CD14-positive monocyte (primary cell): ENCODE measurements at regions not wholly inside any gene's neighbourhood (a gene's known extent, or its start where the extent isn't known, plus 50 kb on each side); places are given as distances from the start of the nearest gene placed in this dataset.

Experiments
- DNase-seq, 3 donors: peaks; one replicate each; pipeline ENCODE4 v3.0.0-alpha.2; 2011 to 2022
- H2AFZ ChIP-seq: 2 replicates; pipeline ENCODE4 v1.6.0; 2012; ENCODE audit warnings: mild to moderate bottlenecking, low read depth, low read length, inconsistent platforms; ENCODE audit not compliant: insufficient read depth, poor library complexity, severe bottlenecking
- H3K27ac ChIP-seq, 2 donors: 1 replicate in 1 of 2; 2 replicates in 1 of 2; pipeline ENCODE4 v1.5.1; 2012 to 2013; ENCODE audit warnings: low read length in 2 of 2, control low read depth in 1 of 2, inconsistent platforms in 1 of 2, low read depth in 1 of 2, mild to moderate bottlenecking in 1 of 2
- H3K27me3 ChIP-seq, 2 donors: one replicate each; pipeline versions ENCODE4 v1.6.0 to v1.6.1; 2011 to 2013; ENCODE audit warnings: low read length in 2 of 2; ENCODE audit not compliant: control insufficient read depth in 2 of 2, insufficient read depth in 2 of 2
- H3K36me3 ChIP-seq, 2 donors: replicated peaks in 1 of 2; 1 replicate in 1 of 2; 2 replicates in 1 of 2; pipeline versions ENCODE4 v1.5.1 to v1.6.1; 2012 to 2013; ENCODE audit warnings: low read length in 2 of 2, control low read depth in 1 of 2, inconsistent platforms in 1 of 2, mild to moderate bottlenecking in 1 of 2; ENCODE audit not compliant: insufficient read depth in 2 of 2, control insufficient read depth in 1 of 2
- H3K4me1 ChIP-seq, 2 donors: 1 replicate in 1 of 2; 2 replicates in 1 of 2; pipeline versions ENCODE4 v1.5.1 to v1.6.1; 2012 to 2013; ENCODE audit warnings: low read length in 2 of 2, control low read depth in 1 of 2, inconsistent platforms in 1 of 2, mild to moderate bottlenecking in 1 of 2, moderate library complexity in 1 of 2; ENCODE audit not compliant: insufficient read depth in 2 of 2, control insufficient read depth in 1 of 2
- H3K4me2 ChIP-seq: replicated peaks from 2 replicates; pipeline ENCODE3; 2012; ENCODE audit warnings: low read length, moderate library complexity, mild to moderate bottlenecking; ENCODE audit not compliant: poor library complexity, severe bottlenecking; ENCODE audit errors: extremely low read depth
- H3K4me3 ChIP-seq, 3 experiments: fragments of 200-600 bp in 1 of 3; sonication (generic) in 1 of 3; replicated peaks in 1 of 3; 1 replicate in 2 of 3; 2 replicates in 1 of 3; pipeline ENCODE4 v1.5.1; 2011 to 2013; ENCODE audit warnings: low read length in 3 of 3, mild to moderate bottlenecking in 3 of 3, control low read depth in 2 of 3, low read depth in 2 of 3, inconsistent platforms in 1 of 3, moderate library complexity in 1 of 3
- H3K79me2 ChIP-seq: 2 replicates; pipeline ENCODE4 v1.6.0; 2012; ENCODE audit warnings: mild to moderate bottlenecking, control low read depth, inconsistent platforms, low read length, moderate library complexity; ENCODE audit not compliant: insufficient read depth
- H3K9ac ChIP-seq: 2 replicates; pipeline ENCODE4 v1.6.0; 2017; ENCODE audit warnings: low read length, mild to moderate bottlenecking; ENCODE audit not compliant: insufficient read depth, poor library complexity, severe bottlenecking
- H3K9me3 ChIP-seq, 2 donors: replicated peaks in 1 of 2; 1 replicate in 1 of 2; 2 replicates in 1 of 2; pipeline versions ENCODE4 v1.5.1 to v1.6.1; 2012 to 2013; ENCODE audit warnings: low read length in 2 of 2, control low read depth in 1 of 2; ENCODE audit not compliant: control insufficient read depth in 1 of 2, insufficient read depth in 1 of 2
- H4K20me1 ChIP-seq: 2 replicates; pipeline ENCODE4 v1.6.0; 2012; ENCODE audit warnings: mild to moderate bottlenecking, low read length, control low read depth, moderate library complexity; ENCODE audit not compliant: insufficient read depth
- H3K27ac Mint-ChIP-seq, 7 donors: one replicate each; pipeline ENCODE4 v1.8.0; 2020; ENCODE audit warnings: mild to moderate bottlenecking in 7 of 7, mixed read lengths in 7 of 7, moderate library complexity in 6 of 7, inconsistent platforms in 2 of 7
- H3K27me3 Mint-ChIP-seq, 3 donors: one replicate each; pipeline ENCODE4 v1.8.0; 2021 to 2022; ENCODE audit warnings: low read depth in 3 of 3, mild to moderate bottlenecking in 3 of 3, mixed read lengths in 3 of 3, moderate library complexity in 3 of 3, inconsistent platforms in 1 of 3
- H3K36me3 Mint-ChIP-seq, 2 donors: one replicate each; pipeline ENCODE4 v1.8.0; 2020; ENCODE audit warnings: mixed read lengths in 2 of 2, inconsistent platforms in 1 of 2, mild to moderate bottlenecking in 1 of 2
- H3K4me1 Mint-ChIP-seq: one replicate; pipeline ENCODE4 v1.8.0; 2020; ENCODE audit warnings: mild to moderate bottlenecking, mixed read lengths
- H3K4me3 Mint-ChIP-seq, 2 donors: one replicate each; pipeline ENCODE4 v1.8.0; 2020; ENCODE audit warnings: mild to moderate bottlenecking in 2 of 2, mixed read lengths in 2 of 2, moderate library complexity in 1 of 2
- H3K9me3 Mint-ChIP-seq, 7 donors: one replicate each; pipeline ENCODE4 v1.8.0; 2020 to 2022; ENCODE audit warnings: mixed read lengths in 7 of 7, mild to moderate bottlenecking in 6 of 7, moderate library complexity in 6 of 7, inconsistent platforms in 2 of 7
- CTCF ChIP-seq: fragments of 200-600 bp; IDR thresholded peaks from one replicate; pipeline ENCODE4 v1.8.0; 2022; ENCODE audit warnings: antibody characterized with exemption, mild to moderate bottlenecking
- WGBS: methylation state at CpG from one replicate; pipeline ENCODE4 v1.1.5; 2013; ENCODE audit warnings: missing lambda C conversion rate; ENCODE audit not compliant: insufficient coverage; 5-methylcytosine and 5-hydroxymethylcytosine counted together
- intact Hi-C, 2 donors: fragments of 100-400 bp; cut with micrococcal nuclease; formaldehyde crosslinking; loops; one replicate each; pipeline versions ENCODE4 v1.15.0 to v1.15.1; 2023

GRCh38 chr1:4060850-4061249 lies 160.8 kb upstream of the C1orf174 start:
- H3K27me3 Mint-ChIP-seq = peaks cover 0 to 2% (median 2%) of the 10 kb centered on the region in 3 donors
- intact Hi-C loops = no loop called here

GRCh38 chr1:4061521-4062031 lies 161.5 kb upstream of the C1orf174 start:
- 88% methylated on average over 21 of the region's 21 CpGs for WGBS
- intact Hi-C loops = no loop called here
- H3K9ac ChIP-seq = no peak overlapping the region
- no peaks in the 10 kb centered on the region for H4K20me1 ChIP-seq
- no peak overlapping the region for H3K4me2 ChIP-seq
- peaks cover 0 to 3% (median under 1%) of the 10 kb centered on the region in 7 donors for H3K9me3 Mint-ChIP-seq
- no peak overlapping the region for H2AFZ ChIP-seq
- H3K4me3 Mint-ChIP-seq = no peak overlapping the region
- no peaks in the 10 kb centered on the region for H3K4me1 Mint-ChIP-seq
- peaks cover 0 to 2% (median 2%) of the 10 kb centered on the region in 3 donors for H3K27me3 Mint-ChIP-seq
- H3K27ac Mint-ChIP-seq = no peak overlapping the region
- peaks cover 0 to 8% of the 10 kb centered on the region in 2 donors for H3K9me3 ChIP-seq
- no peak for DNase-seq
- H3K27me3 ChIP-seq = no peaks in the 10 kb centered on the region
- H3K79me2 ChIP-seq = no peaks in the 10 kb centered on the region
- TF ChIP-seq CTCF = no peak
- no peak overlapping the region for H3K4me3 ChIP-seq
- H3K36me3 ChIP-seq = no peaks in the 10 kb centered on the region
- no peak overlapping the region for H3K27ac ChIP-seq
- no peaks in the 10 kb centered on the region for H3K4me1 ChIP-seq
- H3K36me3 Mint-ChIP-seq = no peaks in the 10 kb centered on the region

More at GRCh38 chr1:4060850-4061249, 160.8 kb upstream of the C1orf174 start:
- Histone ChIP-seq H3K36me3 (no peaks in the 10 kb centered on the region), H3K27me3 (no peaks in the 10 kb centered on the region), H3K9me3 (peaks cover 0 to 8% of the 10 kb centered on the region in 2 donors), H3K27ac (no peak overlapping the region), H3K4me2 (no peak overlapping the region), H3K9ac (no peak overlapping the region), H4K20me1 (no peaks in the 10 kb centered on the region), H3K79me2 (no peaks in the 10 kb centered on the region), H2AFZ (no peak overlapping the region), H3K4me3 (no peak overlapping the region), H3K4me1 (no peaks in the 10 kb centered on the region)
- no peaks in the 10 kb centered on the region for H3K4me1 Mint-ChIP-seq
- TF ChIP-seq CTCF = no peak
- WGBS = 70% methylated on average over 12 of the region's 12 CpGs
- DNase-seq = no peak
- H3K9me3 Mint-ChIP-seq = peaks cover 0 to 10% (median 6%) of the 10 kb centered on the region in 7 donors
- H3K36me3 Mint-ChIP-seq = no peaks in the 10 kb centered on the region
- no peak overlapping the region for H3K4me3 Mint-ChIP-seq
- no peak overlapping the region for H3K27ac Mint-ChIP-seq
